ENCODE measurements at regions not wholly inside any gene's neighbourhood (a gene's known extent, or its start where the extent isn't known, plus 50 kb on each side); places are given as distances from the start of the nearest gene placed in this dataset.

DNA sequence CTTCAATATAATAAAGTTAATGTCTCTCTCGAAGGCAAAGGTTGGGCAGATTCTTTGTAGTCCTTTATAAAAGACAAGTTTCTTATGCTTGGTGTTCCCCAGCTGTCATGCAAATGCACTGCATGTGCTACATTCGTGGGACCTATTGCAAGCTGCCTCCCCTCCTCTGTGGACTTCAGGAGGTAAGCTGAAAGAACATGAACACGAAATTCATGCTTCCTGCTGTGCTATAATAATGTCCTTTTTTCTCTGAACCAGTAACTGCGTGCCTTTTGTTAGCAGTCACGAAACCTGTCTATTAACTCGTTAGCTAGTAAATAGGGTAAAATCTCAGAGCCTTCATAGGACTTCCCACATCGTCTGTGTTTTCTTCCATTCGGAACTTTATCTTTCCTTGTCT lies 363.5 kb downstream of the CDH9 start:
- DNase-seq, result no peak

DNA sequence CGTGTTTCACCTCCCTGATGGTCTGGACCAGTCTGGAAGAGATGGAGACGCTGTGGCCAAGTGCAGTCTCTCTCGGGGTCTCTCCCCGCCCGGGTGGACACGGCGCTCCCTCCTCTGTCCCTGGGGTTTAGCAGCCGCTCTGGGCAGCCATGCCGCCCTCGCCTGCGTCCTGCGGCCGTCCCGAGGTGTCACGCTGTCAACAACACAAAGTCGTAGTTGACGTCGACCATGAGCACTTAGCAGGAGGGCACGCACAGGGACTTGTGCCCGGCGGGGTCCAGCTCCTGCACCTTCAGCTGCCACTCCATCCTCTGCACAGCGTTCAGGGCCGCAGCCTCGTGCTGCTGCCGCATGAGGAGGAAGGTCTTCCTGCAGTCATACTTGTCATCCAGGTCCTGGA lies 368.9 kb downstream of the CDH9 start:
- no peak for DNase-seq

DNA sequence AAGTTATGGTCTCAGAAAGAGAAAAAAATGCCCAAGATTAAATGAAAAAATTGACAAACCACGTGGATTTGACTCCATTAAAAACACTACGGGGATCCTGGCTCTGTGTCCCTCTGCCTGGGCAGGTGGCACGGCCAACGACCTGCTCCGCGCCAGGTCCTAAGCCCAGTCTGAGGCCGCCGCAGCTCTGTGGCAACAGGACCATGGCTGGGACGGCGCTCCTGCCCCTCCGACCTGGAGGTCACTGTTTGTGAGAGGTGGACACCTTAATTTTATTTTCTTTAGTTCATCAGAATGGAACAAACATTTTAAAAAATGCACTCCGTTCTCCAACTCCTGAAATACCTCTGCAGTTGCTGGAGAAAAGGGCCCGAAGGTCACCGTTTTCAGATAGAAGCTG lies 369.4 kb downstream of the CDH9 start:
- DNase-seq, result no peak

DNA sequence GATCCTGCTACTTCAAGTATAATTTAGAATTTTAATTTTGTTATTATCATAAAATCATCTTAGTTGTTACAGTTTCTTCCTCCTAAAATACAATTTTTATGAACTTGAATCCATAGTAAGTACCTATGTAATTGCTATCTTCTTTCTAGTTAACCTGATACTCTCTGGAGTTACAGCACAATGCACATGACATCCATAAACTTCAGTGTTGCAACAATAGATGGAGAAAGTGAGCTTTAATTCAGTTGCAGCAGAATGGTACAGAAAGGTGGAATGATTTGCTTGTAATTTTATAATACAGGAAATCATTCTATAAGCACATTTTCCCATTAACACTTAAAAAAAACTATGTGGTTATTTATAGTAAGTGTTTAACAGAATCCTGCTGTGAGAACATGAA lies 372.0 kb downstream of the CDH9 start:
- DNase-seq, result no peak

DNA sequence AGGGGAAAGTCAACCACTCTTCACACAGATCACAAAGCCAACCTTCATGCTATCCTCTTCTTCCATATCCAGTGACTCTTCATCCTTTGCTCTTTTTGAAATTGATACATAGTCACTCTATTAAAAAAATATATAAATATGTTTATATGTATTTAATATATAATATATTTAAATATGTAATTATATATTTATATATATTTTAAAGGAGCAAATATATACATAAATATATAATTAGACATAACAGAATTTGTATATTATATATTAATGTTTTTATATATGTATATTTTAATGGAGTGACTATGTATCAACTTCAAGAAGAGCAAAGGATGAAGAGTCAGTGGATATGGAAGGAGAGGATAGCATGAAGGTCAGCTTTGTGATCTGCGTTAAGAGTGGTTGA lies 374.9 kb downstream of the CDH9 start:
- DNase-seq, result no peak

DNA sequence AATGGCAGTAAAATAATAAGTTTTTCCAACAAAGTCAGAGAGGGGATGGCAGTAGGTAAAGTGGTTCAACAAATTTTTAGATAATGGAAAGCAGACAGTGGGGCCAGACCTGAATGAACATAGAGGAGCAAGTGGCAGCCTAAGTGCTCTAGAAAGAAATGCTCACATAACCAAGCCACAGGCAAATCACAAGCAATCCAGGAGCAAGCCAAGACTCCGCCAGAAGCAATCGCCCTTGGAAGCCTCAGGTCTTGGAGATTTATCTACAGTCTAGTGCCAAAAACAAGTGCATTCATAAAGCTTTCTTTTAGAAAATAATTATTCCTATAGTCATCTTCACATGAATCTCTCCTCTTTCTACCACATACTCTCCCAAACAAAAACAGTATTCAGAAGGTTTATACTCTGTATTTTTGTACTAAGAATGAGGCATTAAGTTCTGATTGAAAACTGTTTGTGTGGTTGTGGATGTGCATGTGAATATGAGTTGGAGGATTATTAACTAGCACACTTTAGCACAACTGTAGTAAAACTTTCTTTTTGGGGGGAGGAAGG lies 375.5 kb downstream of the CDH9 start:
- DNase-seq, result no peak

DNA sequence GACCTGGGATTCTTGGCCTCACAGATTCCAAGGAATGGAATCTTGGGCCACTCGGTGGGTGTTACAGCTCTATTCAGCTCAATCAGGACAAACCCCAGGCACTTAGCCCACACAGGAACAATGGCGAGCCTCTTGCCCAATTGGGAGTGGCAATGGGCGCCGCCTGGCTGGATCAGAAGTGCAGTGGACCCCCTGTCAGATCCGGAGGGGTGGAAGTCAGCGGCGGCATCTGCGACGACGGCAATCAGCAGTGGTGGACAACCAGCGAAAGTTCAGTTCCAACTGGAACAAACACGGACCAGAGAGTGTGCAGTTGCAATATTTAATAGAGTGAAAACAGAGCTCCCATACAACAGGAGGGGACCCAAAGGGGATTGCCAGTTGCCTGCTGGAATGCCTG lies 378.3 kb downstream of the CDH9 start:
- DNase-seq, result no peak

DNA sequence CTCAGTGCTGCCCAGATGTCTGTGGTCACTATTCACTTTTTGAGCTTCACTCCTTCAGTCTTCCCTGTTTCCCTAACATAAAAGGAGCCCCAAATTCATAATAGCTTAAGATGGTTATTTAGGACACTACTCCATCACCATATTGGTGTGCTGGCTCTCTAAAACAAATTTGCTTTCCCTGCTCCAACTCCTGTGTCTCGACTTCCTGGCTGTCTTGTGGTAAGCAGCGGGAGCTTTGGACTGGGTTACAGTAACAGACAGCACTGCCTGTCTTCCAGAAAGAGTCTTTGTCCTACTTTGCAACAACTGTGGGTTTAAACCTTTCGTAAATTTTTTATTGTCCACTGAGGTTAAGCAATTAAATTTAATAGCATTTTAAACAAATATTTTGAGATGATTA lies 389.4 kb downstream of the CDH9 start:
- DNase-seq, result no peak

DNA sequence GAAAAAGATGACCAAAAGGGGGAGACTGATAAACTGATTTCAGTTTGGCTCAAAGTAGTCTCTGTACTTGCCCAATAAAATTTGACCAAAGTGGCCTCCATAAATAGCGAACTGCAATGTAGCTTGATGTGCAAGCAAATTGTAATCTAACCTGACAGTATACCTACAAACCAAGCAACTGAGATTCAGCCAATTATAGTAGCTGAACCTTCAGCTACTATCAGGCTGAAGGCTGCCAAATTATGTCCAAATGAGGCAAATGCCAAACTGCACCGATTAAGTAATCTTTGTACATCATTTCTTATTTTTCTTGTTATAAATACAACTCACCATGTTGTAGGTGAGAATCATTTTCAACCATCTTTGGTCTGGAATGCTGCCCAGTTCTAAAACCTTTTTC lies 390.6 kb downstream of the CDH9 start:
- DNase-seq, result no peak

DNA sequence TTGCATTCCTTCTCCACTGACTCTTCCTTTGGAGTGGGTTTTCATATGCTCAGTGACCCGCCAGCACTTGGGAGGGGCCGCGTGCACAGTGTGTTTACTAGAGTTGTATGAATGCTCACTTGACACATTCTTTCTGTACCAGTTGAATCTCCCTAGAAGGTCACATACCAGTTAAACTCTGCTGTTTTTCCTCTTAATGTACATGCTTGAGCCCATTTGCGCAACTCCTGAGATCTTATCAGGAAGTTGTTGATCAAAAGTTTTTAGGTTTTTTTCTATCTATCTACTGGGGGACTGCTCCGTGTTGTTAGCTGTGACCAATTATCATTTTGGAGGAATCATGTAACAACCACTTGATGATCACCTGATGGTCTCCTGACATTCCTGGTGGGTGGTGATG lies 392.7 kb downstream of the CDH9 start:
- DNase-seq, result no peak

DNA sequence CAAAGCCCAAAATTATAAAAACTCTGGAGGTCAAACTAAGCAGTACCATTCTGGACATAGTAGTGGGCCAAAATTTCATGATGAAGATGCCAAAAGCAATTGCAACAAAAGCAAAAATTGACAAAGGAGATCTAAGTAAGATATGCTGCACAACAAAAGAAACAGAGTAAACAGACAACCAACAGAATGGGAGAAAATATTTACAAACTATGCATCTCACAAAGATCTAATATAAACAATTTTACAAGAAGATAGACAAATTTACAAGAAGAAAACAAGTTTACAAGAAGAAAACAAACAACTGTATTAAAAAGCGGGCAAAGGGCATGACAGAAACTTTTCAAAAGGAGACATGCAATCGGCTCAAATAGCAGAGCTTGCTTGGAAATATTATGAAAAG lies 396.9 kb downstream of the CDH9 start:
- DNase-seq, result no peak

DNA sequence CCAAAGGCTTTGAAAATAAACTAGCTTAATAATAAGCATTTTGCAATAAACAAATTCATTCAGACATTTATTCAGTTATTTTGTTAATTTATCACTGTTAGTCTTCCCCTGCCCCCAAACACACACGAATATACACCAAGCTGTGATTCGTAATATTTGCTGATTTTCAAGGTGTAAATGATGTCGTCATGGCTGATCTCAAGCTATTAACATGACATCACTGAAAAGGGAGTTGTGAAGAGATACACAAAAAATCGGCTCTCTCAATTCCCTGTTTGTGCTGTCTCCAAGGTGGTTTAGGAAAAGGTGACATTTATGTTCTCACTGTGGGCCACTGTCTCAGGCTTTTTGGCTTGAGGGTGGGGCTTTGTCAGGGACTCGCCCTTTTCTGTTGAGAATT lies 413.3 kb downstream of the CDH9 start:
- DNase-seq, result no peak

DNA sequence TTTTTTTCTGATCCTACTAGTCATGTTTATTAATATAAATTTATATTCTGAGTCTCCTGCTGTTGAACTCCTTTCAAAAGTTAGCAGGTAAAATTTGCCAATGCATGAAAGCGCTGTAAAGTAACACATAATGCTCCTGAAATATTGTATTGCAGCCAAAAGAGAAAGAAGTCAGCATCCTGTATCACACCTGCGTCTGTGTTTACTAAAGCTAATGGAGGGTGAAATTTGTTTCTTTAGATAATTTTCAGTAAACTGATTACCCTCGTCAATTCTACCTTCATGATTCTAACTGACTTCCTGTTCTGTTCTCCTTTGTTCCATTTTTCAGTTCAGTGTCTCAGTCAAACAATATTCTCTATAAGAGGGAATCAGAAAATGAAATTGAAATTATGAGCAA lies 415.4 kb downstream of the CDH9 start:
- no peak for DNase-seq

DNA sequence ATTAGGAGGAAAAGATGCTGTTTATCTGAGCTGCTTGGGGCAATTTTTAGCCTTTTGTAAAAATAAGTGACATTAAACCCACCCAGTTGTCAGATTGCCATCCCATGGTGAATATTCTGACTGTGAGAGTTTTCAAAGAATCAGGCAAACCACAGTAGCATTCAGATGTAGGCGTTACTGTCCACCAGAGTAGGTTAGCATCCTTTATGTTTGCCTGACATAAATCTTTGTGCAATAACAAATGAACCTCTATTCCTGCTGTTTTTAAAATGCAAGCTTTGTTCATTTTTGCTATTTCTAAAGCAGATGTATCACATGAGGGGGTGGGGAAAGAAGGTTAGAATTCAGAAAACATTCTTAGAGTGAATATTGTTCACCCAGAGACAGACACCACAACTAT lies 427.8 kb downstream of the CDH9 start:
- DNase-seq, result no peak

DNA sequence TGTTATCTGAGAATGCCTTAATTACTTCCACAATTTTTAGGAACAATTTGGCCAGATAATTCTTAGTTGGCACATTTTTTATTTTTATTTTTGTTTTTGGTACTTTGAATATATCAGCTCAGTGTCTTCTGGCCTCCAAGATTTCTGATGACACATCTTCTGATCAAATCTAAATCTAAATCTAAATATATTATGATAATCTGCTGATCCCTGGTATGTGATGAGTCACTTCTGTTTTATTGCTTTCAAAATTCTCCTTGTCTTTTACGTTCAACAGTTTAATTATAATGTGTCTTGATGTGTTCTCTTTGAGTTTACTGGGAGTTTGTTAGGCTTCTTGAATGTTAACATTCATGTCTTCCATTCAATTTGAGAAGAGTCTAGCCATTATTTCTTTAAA lies 436.8 kb downstream of the CDH9 start:
- no peak for DNase-seq

DNA sequence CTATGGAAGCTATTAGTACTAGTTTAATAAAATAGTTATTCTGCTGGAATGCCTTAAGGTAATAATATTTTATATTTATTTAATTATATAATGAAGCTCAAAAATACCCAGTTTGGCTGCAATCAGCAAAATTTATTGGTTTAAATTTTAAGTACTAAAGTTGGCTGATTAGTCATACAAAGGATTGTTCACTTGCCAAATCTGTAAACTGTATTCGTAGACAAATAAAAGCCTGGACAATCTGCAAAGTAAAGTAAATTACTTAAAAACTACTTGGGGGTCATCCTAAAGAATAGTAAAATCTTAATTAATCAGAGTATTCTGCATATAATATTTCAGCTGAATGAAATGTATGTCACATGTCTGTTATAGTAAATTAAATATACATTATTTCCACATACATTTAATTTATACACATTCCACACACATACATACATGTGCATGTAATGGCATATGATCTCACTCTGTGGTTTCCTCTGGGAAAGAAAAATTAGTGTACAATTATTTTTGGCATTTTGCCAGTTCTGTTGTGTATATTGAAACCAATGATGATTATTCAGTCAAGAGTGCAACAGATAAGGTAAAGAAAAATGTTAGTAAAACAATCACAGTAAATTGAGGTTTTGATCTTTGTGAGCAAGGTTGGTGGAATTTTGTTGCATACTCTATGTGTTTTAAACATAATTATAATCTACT lies 455.9 kb downstream of the CDH9 start:
- no peak for DNase-seq

DNA sequence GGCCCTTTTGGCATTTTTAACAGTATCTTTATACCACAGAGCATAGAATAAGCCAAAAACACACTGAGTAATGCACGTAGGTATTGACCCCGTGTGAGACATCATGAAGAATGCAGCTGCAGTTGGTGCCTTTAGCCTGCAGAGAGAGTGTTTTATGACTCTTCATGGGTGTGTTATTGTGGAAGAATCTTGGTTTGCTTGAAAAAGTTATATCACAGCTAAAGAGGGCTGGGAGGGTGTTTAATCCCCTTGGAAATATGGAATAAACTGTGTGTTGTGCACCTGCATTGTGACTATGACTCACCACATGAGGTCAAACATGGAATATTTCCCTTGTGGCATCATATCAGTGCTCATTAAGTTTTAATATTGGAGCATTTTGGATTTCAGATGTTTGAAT lies 458.7 kb downstream of the CDH9 start:
- DNase-seq, result no peak

DNA sequence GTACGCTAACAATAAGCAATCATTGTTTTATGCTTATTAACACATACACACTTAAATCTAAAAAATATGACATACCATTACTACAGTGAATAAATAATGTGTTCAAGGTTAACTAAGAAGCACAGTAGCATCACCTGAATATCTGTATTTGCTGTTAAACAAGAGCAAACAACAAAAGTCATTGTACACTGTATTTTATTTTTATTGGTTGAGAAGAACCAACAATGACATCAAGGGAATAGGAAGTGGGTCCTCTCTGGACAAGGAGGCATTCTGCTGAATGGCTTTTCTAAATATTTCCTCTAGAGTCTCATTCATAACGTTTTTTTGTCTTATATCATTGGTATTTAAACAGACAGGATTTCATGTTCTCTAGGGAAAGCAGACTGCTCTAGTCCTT lies 460.4 kb downstream of the CDH9 start:
- no peak for DNase-seq

DNA sequence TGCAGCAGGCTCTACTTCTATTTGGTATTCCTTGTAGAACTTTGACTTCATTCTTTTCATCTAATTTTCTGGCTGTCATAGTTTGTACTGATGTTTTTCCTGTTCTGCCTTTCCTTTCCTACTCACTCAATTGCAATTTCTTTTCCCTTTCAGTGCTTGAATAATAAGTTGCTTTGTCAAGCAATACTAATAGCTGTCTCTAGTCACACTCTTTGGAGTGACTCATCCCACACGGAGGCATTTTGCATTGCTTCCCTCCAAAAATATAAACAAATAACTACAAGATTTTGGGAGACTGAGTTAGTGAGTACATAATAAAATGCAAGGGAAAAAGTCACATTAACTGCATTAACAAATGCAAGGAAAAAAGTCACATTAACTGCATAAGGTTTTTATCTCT lies 465.9 kb downstream of the CDH9 start:
- no peak for DNase-seq

DNA sequence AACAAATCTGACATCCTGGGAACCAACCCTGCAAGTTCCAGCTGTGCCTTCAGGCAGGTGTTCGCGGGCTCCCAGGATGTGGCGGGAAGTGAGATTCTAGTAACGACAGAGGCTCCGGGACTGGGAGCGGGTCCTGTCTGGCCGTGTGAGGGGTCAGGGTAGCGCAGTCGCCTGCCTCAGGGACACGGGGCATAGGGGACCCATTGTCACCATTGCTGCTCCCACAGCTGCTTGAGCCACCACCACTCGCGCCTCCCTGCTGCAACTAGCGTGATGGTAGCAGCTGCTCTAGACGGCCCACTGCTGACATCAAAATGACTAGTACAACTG lies 468.5 kb downstream of the CDH9 start:
- DNase-seq, result no peak

DNA sequence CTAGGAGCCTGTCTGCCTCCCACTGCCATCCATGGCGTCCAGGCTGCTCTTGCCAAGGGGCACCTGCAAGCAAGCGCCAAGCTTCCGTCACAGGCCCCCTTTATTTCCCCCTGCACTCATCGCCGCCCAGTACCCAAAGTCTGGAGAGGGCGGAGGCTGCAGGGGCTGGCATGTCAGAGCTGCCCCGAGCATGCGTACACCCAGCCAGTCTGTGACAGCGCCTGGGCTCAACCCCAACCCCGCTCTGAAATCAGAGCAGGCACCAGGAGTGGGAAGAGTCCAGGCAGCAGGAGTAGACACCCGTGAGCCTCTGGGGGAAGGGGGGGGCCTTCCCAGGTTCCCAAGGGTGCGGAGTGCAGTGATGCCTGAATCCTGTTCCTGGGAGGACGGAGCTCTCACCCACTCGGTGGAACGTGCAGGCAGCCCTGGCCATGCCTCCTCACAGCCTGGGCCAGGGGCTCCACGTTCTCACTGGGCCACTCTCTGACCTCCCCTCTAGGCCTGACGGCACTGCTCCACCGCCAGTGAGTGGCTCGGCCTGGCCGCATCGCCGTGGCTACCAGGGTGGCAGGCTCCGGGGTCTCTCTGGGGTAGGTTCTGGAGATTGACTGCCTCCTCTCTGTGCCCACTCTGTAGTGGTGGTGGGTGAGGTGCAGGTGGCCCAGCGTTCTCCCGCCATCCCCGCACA lies 469.0 kb downstream of the CDH9 start:
- no peak for DNase-seq

DNA sequence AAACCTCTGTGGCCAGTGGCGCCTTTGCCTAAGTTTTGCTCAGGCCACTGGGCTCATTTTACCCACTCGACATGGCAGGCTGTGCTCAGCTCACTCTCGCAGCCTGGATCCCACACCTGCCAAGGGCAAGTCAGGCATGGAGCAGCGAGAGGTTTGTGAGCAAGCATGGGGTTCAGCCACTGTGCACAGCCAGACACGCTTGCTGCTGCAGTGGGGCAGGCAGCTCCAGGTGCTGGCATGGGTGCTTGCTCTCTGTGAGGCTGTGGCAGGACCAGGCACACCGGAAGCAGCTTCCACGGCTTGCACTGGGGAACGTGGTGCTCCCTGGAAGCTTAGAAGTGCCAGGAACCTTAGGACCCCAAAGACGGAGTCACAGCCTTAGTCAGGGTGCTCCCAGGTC lies 470.1 kb downstream of the CDH9 start:
- no peak for DNase-seq

DNA sequence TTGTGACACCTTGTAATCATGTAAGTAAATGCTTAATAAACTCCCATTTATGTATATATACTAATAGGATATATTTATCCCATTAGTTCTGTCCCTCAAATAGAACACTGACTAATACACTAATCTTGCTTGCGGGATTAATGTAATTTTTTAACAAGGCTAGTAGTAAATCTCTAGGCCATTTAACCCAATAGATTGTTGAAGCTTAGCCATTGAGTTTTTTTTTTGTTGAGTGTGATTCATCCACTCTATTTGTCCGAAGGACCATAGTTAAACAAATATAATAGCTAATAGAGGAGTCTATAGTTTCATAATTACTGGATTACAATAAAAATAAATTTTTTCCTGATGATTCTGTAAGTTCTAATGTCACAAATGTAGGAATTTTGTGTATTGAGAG lies 474.4 kb downstream of the CDH9 start:
- DNase-seq, result no peak

DNA sequence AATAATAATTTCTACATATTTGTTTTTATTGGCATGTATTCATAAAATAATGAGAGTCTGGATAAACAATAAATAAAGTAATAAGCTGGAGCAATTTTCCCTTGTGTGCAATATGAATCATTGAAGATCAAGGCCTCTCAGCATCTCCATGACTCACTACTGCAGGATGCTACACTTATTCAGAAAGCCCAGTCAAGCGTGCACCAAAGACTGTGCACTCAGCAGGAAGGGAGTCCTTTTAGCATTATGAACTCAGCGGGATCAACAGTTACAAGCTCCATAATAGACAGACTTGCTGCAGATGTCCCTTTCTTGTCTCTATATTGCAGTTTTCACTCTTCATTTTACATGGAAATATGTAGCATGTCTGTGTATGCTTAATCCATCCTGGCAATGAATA lies 485.3 kb downstream of the CDH9 start:
- DNase-seq, result no peak

Data from muscle of arm (tissue), 1 donor.